Glutamatergic neuron (in vitro differentiated cells): ENCODE measurements at regions not wholly inside any gene's neighbourhood (a gene's known extent, or its start where the extent isn't known, plus 50 kb on each side); places are given as distances from the start of the nearest gene placed in this dataset.
"Not testable (repeated sequence)": the region's sequence is repeated elsewhere in the genome, so short reads cannot be mapped to it uniquely, and the experiment has no call there.

ENCODE experiments used
- DNase-seq: peaks from one replicate; pipeline ENCODE4 v3.0.0; 2022
- H3K27ac Mint-ChIP-seq: one replicate; pipeline ENCODE4 v1.8.0; 2020; ENCODE audit warnings: mild to moderate bottlenecking, mixed read lengths, inconsistent platforms; ENCODE audit not compliant: unreplicated experiment
- H3K27me3 Mint-ChIP-seq: one replicate; pipeline ENCODE4 v1.8.0; 2020; ENCODE audit warnings: mild to moderate bottlenecking, moderate library complexity, mixed read lengths, inconsistent platforms; ENCODE audit not compliant: unreplicated experiment
- H3K36me3 Mint-ChIP-seq: one replicate; pipeline ENCODE4 v1.8.0; 2020; ENCODE audit warnings: mild to moderate bottlenecking, mixed read lengths, inconsistent platforms; ENCODE audit not compliant: unreplicated experiment
- H3K4me1 Mint-ChIP-seq: one replicate; pipeline ENCODE4 v1.8.0; 2020; ENCODE audit warnings: mild to moderate bottlenecking, low read depth, mixed read lengths, inconsistent platforms; ENCODE audit not compliant: unreplicated experiment
- H3K4me3 Mint-ChIP-seq: one replicate; pipeline ENCODE4 v1.8.0; 2020; ENCODE audit warnings: mild to moderate bottlenecking, mixed read lengths, inconsistent platforms; ENCODE audit not compliant: unreplicated experiment
- H3K9me3 Mint-ChIP-seq: one replicate; pipeline ENCODE4 v1.8.0; 2020; ENCODE audit warnings: mild to moderate bottlenecking, moderate library complexity, mixed read lengths, inconsistent platforms; ENCODE audit not compliant: unreplicated experiment
- CTCF ChIP-seq: fragments of 200-600 bp; sonication (generic); IDR thresholded peaks from one replicate; pipeline ENCODE4 v1.5.0; 2021; ENCODE audit not compliant: partially characterized antibody, unreplicated experiment

- no peak for DNase-seq
- Mint-ChIP-seq H3K36me3 (peaks cover 9% of the 10 kb centered on the region), H3K27ac (no peak overlapping the region), H3K4me3 (no peak overlapping the region), H3K9me3 (peaks cover 2% of the 10 kb centered on the region), H3K27me3 (peaks cover 3% of the 10 kb centered on the region), H3K4me1 (no peaks in the 10 kb centered on the region)
- no peak for TF ChIP-seq CTCF
Measured at GRCh38 chr5:112511920-112512319, 92.8 kb upstream of the EPB41L4A start.

- no peak for TF ChIP-seq CTCF
- peaks cover 10% of the 10 kb centered on the region for H3K36me3 Mint-ChIP-seq
- no peaks in the 10 kb centered on the region for H3K4me1 Mint-ChIP-seq
Measured at GRCh38 chr5:112512901-112513300, 93.8 kb upstream of the EPB41L4A start.

GRCh38 chr5:112514111-112514510 is 95.0 kb upstream of the EPB41L4A start:
- H3K36me3 Mint-ChIP-seq: peaks cover 18% of the 10 kb centered on the region
- H3K9me3 Mint-ChIP-seq: peaks cover 4% of the 10 kb centered on the region
- no peaks in the 10 kb centered on the region for H3K27me3 Mint-ChIP-seq
- DNase-seq: no peak
- TF ChIP-seq CTCF: no peak
- H3K27ac Mint-ChIP-seq: no peak overlapping the region
- H3K4me3 Mint-ChIP-seq: no peak overlapping the region
- H3K4me1 Mint-ChIP-seq: no peaks in the 10 kb centered on the region

More at GRCh38 chr5:112512901-112513300, 93.8 kb upstream of the EPB41L4A start:
- H3K27me3 Mint-ChIP-seq: no peaks in the 10 kb centered on the region
- no peak overlapping the region for H3K27ac Mint-ChIP-seq
- no peak for DNase-seq
- no peak overlapping the region for H3K4me3 Mint-ChIP-seq
- H3K9me3 Mint-ChIP-seq: peaks cover 3% of the 10 kb centered on the region

GRCh38 chr5:112520474-112520873 is 101.4 kb upstream of the EPB41L4A start:
- H3K4me3 Mint-ChIP-seq, H3K9me3 Mint-ChIP-seq, H3K27me3 Mint-ChIP-seq, H3K4me1 Mint-ChIP-seq, H3K27ac Mint-ChIP-seq, DNase-seq: not testable (repeated sequence)
- H3K36me3 Mint-ChIP-seq: peaks cover 23% of the 10 kb centered on the region

GRCh38 chr5:112522891-112523673 is 104.0 kb upstream of the EPB41L4A start:
- peaks cover 20% of the 10 kb centered on the region for H3K36me3 Mint-ChIP-seq
- not testable (repeated sequence) for H3K27ac Mint-ChIP-seq, H3K27me3 Mint-ChIP-seq, H3K4me3 Mint-ChIP-seq, H3K9me3 Mint-ChIP-seq, H3K4me1 Mint-ChIP-seq, DNase-seq

- H3K36me3 Mint-ChIP-seq: peaks cover 14% of the 10 kb centered on the region
- not testable (repeated sequence) for H3K4me1 Mint-ChIP-seq, H3K27ac Mint-ChIP-seq, H3K27me3 Mint-ChIP-seq, H3K4me3 Mint-ChIP-seq, H3K9me3 Mint-ChIP-seq, DNase-seq
Measured at GRCh38 chr5:112523674-112524263, 104.7 kb upstream of the EPB41L4A start.
